ENCODE measurements at regions not wholly inside any gene's neighbourhood (a gene's known extent, or its start where the extent isn't known, plus 50 kb on each side); places are given as distances from the start of the nearest gene placed in this dataset.

- intact Hi-C loops (cut with micrococcal nuclease; ENCODE audit: unreplicated experiment), result no loop called here
- ChIA-PET POLR2A (ENCODE audit: low non-redundant PET) (no interaction called here), CTCF (no interaction called here)
- no peaks in the 10 kb centered on the region for H3K36me3 ChIP-seq (ENCODE audit: insufficient read depth, low read length, poor library complexity, severe bottlenecking)
- BruUV-seq (replicated peaks), result no TSS peak
- no peaks in the 10 kb centered on the region for H3K4me1 ChIP-seq (ENCODE audit: insufficient read depth, low read length, poor library complexity, severe bottlenecking)
- no peak for DNase-seq (ENCODE audit: low spot score)
- H3K27ac ChIP-seq (ENCODE audit: low read depth, low read length, poor library complexity, severe bottlenecking), result no peak overlapping the region
- no peaks in the 10 kb centered on the region for H3K27me3 ChIP-seq (replicated peaks; ENCODE audit: insufficient read depth, low read depth, low read length, poor library complexity)
- no peaks in the 10 kb centered on the region for H3K9me3 ChIP-seq (ENCODE audit: low read depth, low read length, poor library complexity, severe bottlenecking)
- no peak overlapping the region for H3K4me3 ChIP-seq (ENCODE audit: low read depth, low read length, poor library complexity, severe bottlenecking)
- TF ChIP-seq CTCF (conservative IDR thresholded peaks at IDR 0.05; ENCODE audit: low read depth, low read length), result no peak
- no peak for TF ChIP-seq EZH2 (IDR thresholded peaks at IDR 0.05; ENCODE audit: borderline replicate concordance, low read depth, low read length, poor library complexity, severe bottlenecking)
These were observed 393.8 kb upstream of the SLC30A5 start for GRCh38 chr5:68699966-68700365.

- Histone ChIP-seq H3K27ac (ENCODE audit: low read depth, low read length, poor library complexity, severe bottlenecking) (no peak overlapping the region), H3K4me3 (ENCODE audit: low read depth, low read length, poor library complexity, severe bottlenecking) (no peak overlapping the region), H3K27me3 (replicated peaks; ENCODE audit: insufficient read depth, low read depth, low read length, poor library complexity) (no peaks in the 10 kb centered on the region), H3K36me3 (ENCODE audit: insufficient read depth, low read length, poor library complexity, severe bottlenecking) (no peaks in the 10 kb centered on the region), H3K9me3 (ENCODE audit: low read depth, low read length, poor library complexity, severe bottlenecking) (no peaks in the 10 kb centered on the region), H3K4me1 (ENCODE audit: insufficient read depth, low read length, poor library complexity, severe bottlenecking) (no peaks in the 10 kb centered on the region)
- POLR2A ChIA-PET (ENCODE audit: low non-redundant PET), result no interaction called here
- no TSS peak for BruUV-seq (replicated peaks)
- CTCF ChIA-PET, result no interaction called here
- intact Hi-C loops (cut with micrococcal nuclease; ENCODE audit: unreplicated experiment), result no loop called here
- no peak for DNase-seq (ENCODE audit: low spot score)
- TF ChIP-seq CTCF (conservative IDR thresholded peaks at IDR 0.05; ENCODE audit: low read depth, low read length) (no peak), EZH2 (IDR thresholded peaks at IDR 0.05; ENCODE audit: borderline replicate concordance, low read depth, low read length, poor library complexity, severe bottlenecking) (no peak)
These were observed 386.2 kb upstream of the SLC30A5 start for GRCh38 chr5:68707575-68707974.

- intact Hi-C loops (cut with micrococcal nuclease; ENCODE audit: unreplicated experiment), result no loop called here
These were observed 385.5 kb upstream of the SLC30A5 start for GRCh38 chr5:68708156-68708841.

More at GRCh38 chr5:68708156-68708841, 385.5 kb upstream of the SLC30A5 start:
- Histone ChIP-seq H3K27me3 (replicated peaks; ENCODE audit: insufficient read depth, low read depth, low read length, poor library complexity) (no peaks in the 10 kb centered on the region), H3K9me3 (ENCODE audit: low read depth, low read length, poor library complexity, severe bottlenecking) (no peaks in the 10 kb centered on the region), H3K36me3 (ENCODE audit: insufficient read depth, low read length, poor library complexity, severe bottlenecking) (no peaks in the 10 kb centered on the region), H3K27ac (ENCODE audit: low read depth, low read length, poor library complexity, severe bottlenecking) (no peak overlapping the region), H3K4me3 (ENCODE audit: low read depth, low read length, poor library complexity, severe bottlenecking) (no peak overlapping the region), H3K4me1 (ENCODE audit: insufficient read depth, low read length, poor library complexity, severe bottlenecking) (no peaks in the 10 kb centered on the region)
- ChIA-PET CTCF (no interaction called here), POLR2A (ENCODE audit: low non-redundant PET) (no interaction called here)
- DNase-seq (ENCODE audit: low spot score), result no peak
- no peak for TF ChIP-seq EZH2 (IDR thresholded peaks at IDR 0.05; ENCODE audit: borderline replicate concordance, low read depth, low read length, poor library complexity, severe bottlenecking)
- no peak for TF ChIP-seq CTCF (conservative IDR thresholded peaks at IDR 0.05; ENCODE audit: low read depth, low read length)
- BruUV-seq (replicated peaks), result no TSS peak

Data from A673 (cell line).